ENCODE measurements at regions not wholly inside any gene's neighbourhood (a gene's known extent, or its start where the extent isn't known, plus 50 kb on each side); places are given as distances from the start of the nearest gene placed in this dataset.

GRCh38 chr16:22967521-22968095 lies 153.6 kb downstream of the HS3ST2 start:
- TF ChIP-seq, protein P1, sequence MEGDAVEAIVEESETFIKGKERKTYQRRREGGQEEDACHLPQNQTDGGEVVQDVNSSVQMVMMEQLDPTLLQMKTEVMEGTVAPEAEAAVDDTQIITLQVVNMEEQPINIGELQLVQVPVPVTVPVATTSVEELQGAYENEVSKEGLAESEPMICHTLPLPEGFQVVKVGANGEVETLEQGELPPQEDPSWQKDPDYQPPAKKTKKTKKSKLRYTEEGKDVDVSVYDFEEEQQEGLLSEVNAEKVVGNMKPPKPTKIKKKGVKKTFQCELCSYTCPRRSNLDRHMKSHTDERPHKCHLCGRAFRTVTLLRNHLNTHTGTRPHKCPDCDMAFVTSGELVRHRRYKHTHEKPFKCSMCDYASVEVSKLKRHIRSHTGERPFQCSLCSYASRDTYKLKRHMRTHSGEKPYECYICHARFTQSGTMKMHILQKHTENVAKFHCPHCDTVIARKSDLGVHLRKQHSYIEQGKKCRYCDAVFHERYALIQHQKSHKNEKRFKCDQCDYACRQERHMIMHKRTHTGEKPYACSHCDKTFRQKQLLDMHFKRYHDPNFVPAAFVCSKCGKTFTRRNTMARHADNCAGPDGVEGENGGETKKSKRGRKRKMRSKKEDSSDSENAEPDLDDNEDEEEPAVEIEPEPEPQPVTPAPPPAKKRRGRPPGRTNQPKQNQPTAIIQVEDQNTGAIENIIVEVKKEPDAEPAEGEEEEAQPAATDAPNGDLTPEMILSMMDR (optimal IDR thresholded peaks at IDR 0.05 in 1 of 3, IDR thresholded peaks at IDR 0.05 in 1 of 3, conservative IDR thresholded peaks at IDR 0.05 in 1 of 3; ENCODE audit: extremely low read depth in 1 of 3, insufficient read depth in 2 of 3, low read length in 3 of 3), result no peak
- TF ChIP-seq EZH2 (IDR thresholded peaks at IDR 0.05; ENCODE audit: low read length), result no peak

Measured in keratinocyte (primary cell).